ENCODE measurements at regions not wholly inside any gene's neighbourhood (a gene's known extent, or its start where the extent isn't known, plus 50 kb on each side); places are given as distances from the start of the nearest gene placed in this dataset.

- no peak overlapping the region for H3K4me3 ChIP-seq
- H3K27ac ChIP-seq: no peak overlapping the region
These were observed 496.2 kb upstream of the SULF2 start for GRCh38 chr20:48281501-48281900.

GRCh38 chr20:48278961-48279481, 493.7 kb upstream of the SULF2 start:
- Histone ChIP-seq H3K4me3 (no peak overlapping the region), H3K4me1 (peaks cover 0 to 1% of the 10 kb centered on the region in 2 donors), H3K27me3 (no peaks in the 10 kb centered on the region), H3K27ac (no peak overlapping the region), H3K36me3 (no peaks in the 10 kb centered on the region), H3K9me3 (no peaks in the 10 kb centered on the region)
- TF ChIP-seq, protein P1, sequence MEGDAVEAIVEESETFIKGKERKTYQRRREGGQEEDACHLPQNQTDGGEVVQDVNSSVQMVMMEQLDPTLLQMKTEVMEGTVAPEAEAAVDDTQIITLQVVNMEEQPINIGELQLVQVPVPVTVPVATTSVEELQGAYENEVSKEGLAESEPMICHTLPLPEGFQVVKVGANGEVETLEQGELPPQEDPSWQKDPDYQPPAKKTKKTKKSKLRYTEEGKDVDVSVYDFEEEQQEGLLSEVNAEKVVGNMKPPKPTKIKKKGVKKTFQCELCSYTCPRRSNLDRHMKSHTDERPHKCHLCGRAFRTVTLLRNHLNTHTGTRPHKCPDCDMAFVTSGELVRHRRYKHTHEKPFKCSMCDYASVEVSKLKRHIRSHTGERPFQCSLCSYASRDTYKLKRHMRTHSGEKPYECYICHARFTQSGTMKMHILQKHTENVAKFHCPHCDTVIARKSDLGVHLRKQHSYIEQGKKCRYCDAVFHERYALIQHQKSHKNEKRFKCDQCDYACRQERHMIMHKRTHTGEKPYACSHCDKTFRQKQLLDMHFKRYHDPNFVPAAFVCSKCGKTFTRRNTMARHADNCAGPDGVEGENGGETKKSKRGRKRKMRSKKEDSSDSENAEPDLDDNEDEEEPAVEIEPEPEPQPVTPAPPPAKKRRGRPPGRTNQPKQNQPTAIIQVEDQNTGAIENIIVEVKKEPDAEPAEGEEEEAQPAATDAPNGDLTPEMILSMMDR (IDR thresholded peaks at IDR 0.05): no peak
- no peak for DNase-seq
- intact Hi-C loops (cut with DNase I): no loop called here
- ATAC-seq: no peak

More at GRCh38 chr20:48281501-48281900, 496.2 kb upstream of the SULF2 start:
- Histone ChIP-seq H3K9me3 (no peaks in the 10 kb centered on the region), H3K4me1 (peaks cover 0 to 7% of the 10 kb centered on the region in 2 donors), H3K36me3 (no peaks in the 10 kb centered on the region), H3K27me3 (no peaks in the 10 kb centered on the region)
- intact Hi-C loops (cut with DNase I): no loop called here
- DNase-seq (no peak), ATAC-seq (no peak)
- TF ChIP-seq, protein P1 (IDR thresholded peaks at IDR 0.05): no peak

DNA sequence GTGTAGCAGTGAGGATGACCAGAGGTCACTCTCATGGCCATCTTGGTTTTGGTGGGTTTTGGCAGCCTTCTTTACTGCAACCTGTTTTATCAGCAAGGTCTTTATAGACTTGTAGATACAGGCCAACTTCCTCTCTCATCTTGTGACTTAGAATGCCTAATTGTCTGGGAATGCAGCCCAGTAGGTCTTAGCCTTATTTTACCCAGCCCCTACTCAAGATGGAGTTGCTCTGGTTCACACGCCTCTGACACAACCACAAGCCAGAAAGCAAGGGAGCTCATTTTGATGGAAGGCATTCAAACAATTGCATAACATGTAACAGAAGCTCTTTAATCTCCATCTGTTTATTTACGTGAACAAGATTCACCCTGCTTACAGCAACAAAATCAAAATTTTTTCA, 492.0 kb upstream of the SULF2 start:
- H3K27me3 ChIP-seq: no peaks in the 10 kb centered on the region
- no peak overlapping the region for H3K4me3 ChIP-seq
- no peaks in the 10 kb centered on the region for H3K9me3 ChIP-seq
- TF ChIP-seq, protein P1 (IDR thresholded peaks at IDR 0.05): no peak
- DNase-seq: no peak
- no peak for ATAC-seq
- intact Hi-C loops (cut with DNase I): no loop called here
- no peak overlapping the region for H3K27ac ChIP-seq
- no peaks in the 10 kb centered on the region for H3K36me3 ChIP-seq
- no peaks in the 10 kb centered on the region for H3K4me1 ChIP-seq

- intact Hi-C loops (cut with DNase I): no loop called here
- H3K27ac ChIP-seq: no peak overlapping the region
- no peak overlapping the region for H3K4me3 ChIP-seq
- H3K9me3 ChIP-seq: no peaks in the 10 kb centered on the region
- no peaks in the 10 kb centered on the region for H3K4me1 ChIP-seq
- TF ChIP-seq, protein P1 (IDR thresholded peaks at IDR 0.05): no peak
- DNase-seq (no peak), ATAC-seq (no peak)
- H3K27me3 ChIP-seq: no peaks in the 10 kb centered on the region
- H3K36me3 ChIP-seq: no peaks in the 10 kb centered on the region
These were observed 490.7 kb upstream of the SULF2 start for GRCh38 chr20:48276021-48276342.

DNA sequence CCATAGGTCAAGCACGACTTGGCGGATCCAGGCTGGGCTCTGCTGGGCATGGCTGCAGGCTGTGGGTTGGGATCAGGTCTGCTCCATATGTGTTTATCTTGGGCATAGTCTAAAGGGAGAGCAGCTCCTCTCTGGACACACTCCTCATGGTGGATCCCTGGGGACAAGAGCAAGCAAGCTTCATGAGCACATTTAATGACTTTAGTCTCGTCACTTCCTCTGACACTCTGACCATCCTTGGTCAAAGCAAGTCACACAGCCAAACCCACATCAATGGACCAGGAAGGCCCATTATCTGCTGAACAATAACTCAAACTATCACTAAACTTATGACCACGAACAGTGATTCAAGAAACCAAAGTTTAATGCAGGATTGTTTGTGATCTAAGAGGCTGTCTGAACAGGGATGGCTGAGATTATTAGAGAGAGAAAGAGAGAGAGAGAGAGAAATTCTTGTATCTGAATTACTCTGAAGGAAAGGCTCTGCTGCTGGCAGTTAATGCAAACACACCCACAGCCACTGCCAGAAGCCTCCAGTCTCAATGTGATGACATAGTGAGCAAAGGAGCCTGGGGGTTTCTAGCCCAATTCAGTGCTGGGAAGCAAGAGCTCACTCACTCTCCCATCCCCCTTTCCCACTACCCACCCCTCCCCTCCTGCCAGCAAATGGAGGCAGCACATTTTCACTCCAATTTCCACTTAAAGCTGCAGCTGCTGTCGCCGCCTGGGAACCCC, 490.2 kb upstream of the SULF2 start:
- no peaks in the 10 kb centered on the region for H3K36me3 ChIP-seq
- no peaks in the 10 kb centered on the region for H3K4me1 ChIP-seq
- DNase-seq: no peak
- H3K27ac ChIP-seq: no peak overlapping the region
- no peaks in the 10 kb centered on the region for H3K27me3 ChIP-seq
- intact Hi-C loops (cut with DNase I): no loop called here
- TF ChIP-seq, protein P1 (IDR thresholded peaks at IDR 0.05): no peak
- no peak overlapping the region for H3K4me3 ChIP-seq
- H3K9me3 ChIP-seq: no peaks in the 10 kb centered on the region
- no peak for ATAC-seq
